GM19455 (cell line): ENCODE measurements at regions not wholly inside any gene's neighbourhood (a gene's known extent, or its start where the extent isn't known, plus 50 kb on each side); places are given as distances from the start of the nearest gene placed in this dataset.

Experiments
- ATAC-seq: cut with Tn5 transposase; IDR thresholded peaks from one replicate; pipeline ENCODE4 v1.9.1; 2021; ENCODE audit not compliant: unreplicated experiment

GRCh38 chr3:194768586-194768985, 82.9 kb downstream of the FAM43A start:
- ATAC-seq = no peak

GRCh38 chr3:194769020-194769643, 83.4 kb downstream of the FAM43A start:
- ATAC-seq = peak; percentile 96

DNA sequence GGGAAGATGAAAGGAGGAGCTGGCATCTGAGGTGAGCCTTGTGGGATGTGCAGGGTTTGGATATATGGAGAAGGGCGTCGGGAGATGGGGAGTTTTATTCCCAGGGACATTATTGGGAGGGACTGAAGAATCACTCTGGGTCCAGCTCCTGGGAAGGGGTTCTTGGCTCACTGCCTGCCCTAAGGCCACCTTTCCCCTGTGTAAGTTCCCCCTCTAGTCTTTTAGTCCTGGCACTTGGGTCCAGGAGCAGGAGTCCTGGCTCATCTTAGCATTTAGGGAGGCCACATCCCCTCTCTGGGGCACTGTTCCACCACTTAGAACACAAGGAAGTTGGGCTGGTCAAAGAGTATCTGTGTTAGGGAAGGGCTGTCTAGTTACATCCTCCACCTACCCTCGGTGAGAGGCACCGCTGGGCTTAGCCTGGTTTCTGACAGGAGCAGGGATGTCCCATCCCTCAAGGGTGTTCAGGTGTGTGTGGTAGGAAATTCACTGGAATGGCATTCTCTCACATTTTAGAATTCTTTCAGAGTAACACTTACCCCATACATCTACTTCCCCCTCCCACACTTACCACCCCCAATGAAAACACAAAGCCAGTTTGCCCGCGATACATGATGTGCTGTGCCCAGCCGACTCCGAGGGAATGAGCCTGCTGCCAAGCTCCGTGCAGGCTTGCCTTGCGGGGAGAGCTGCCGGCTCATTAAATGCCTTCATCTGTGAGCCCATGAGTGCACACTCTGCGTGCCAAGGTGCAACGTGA, 86.7 kb downstream of the FAM43A start:
- no peak for ATAC-seq

DNA sequence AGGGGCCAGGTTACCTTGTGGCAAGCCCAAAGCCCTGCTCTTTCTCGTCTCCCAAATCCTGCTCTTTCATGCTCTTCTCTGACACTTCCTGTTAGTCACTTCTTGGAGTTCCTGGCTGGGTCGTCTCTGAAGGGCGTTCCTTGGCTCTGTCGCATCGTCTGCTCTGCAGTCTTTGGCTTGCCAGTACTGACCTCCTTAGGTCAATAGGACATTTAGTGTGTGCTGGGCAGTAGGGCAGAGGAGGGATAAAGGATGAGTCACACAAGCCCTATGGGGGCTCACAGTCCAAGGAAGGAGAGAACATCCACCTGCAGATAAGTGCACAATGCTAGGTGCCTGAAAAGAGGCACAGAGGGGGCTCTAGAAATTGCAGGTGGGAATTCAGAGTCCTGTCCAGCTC, 87.5 kb downstream of the FAM43A start:
- ATAC-seq = no peak

DNA sequence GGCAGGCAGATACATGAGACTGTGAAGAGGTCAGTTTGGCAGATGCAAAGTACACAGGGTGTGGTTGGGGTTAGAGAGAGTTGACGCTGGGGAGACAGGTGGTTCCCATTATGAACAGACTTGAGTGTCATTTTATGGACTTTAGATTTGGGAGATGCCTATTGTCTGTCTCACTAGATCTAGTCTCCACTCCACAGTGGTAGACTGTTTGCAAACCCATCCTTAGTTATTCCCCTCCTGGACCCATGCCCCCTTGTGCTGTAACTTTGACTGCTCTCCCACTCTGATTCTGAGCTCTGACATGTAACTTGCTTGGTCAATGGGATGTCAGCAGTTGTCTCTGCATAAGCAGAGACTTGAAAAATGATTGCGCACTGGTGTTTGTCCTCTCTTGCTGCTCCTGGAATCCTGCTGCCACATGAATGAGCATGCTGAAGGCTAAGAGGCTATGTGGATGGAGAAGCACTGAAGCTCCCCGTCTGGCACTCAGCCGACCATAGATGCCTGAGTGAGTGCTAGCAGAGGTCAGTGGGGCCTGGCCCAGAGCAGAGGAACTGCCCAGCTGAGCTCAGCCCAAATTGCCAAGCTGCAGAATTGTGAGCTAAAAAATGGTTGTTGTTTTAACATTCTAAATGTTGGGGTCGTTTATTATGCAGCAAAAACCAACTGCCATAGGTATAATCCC, 88.2 kb downstream of the FAM43A start:
- ATAC-seq = no peak

DNA sequence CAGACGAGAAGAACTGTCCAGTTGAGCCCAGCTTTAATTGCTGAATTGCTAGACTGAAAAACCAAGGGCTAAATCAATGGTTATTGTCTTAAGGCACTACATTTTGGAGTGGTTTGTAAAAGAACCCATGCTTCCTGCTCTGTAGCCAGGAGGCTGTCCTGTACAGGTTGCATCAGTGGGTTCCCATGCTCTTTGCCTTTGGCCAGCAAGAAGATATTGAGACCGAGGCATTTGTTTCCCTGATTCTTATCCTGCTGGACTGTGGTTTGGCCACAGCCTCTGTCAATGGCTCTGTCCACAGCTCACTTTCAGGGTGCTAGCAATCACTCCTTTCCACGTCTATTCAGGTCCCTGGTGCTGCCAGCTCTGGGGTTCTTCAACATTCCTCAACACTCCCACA, 89.6 kb downstream of the FAM43A start:
- no peak for ATAC-seq

- no peak for ATAC-seq
These were observed 90.0 kb downstream of the FAM43A start for GRCh38 chr3:194775731-194776130.

DNA sequence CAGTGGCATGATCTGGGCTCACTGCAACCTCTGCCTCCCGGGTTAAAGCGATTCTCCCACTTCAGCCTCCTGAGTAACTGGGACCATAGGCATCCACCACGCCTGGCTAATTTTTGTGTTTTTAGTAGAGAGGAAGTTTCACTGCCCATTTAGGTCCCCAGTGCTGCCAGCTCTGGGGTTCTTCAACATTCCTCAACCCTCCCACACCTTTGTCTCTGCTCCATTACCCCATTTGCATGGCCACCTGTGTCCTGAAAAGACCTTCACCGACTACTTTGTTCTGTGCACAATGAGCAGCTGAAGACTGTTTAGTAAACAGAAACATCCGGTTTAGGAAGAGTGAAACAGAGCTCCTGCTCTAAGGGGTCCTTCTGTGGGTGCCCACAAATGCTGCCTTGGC, 92.0 kb downstream of the FAM43A start:
- no peak for ATAC-seq

- ATAC-seq = no peak
These were observed 94.1 kb downstream of the FAM43A start for GRCh38 chr3:194779729-194780224.

DNA sequence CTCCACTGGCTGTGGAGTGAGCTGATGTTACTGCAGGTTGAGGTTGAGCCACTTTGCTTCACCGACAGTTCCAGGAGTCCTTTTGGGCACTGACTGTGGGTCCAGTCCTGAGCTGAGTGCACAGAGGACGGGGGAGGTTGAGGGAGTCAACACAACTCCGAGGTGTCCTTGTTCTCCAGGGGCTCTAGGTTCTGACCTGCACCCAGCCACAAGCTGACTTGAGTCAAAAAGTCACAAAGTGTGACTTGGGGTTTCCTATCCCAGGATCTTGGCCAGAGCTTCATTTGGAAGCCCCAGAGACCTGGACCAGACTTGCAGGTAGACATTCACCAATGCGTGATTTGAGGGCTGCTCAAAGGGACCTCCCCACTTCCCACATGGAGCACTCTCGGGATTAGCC, 95.0 kb downstream of the FAM43A start:
- no peak for ATAC-seq

GRCh38 chr3:194781617-194782016, 95.9 kb downstream of the FAM43A start:
- no peak for ATAC-seq

DNA sequence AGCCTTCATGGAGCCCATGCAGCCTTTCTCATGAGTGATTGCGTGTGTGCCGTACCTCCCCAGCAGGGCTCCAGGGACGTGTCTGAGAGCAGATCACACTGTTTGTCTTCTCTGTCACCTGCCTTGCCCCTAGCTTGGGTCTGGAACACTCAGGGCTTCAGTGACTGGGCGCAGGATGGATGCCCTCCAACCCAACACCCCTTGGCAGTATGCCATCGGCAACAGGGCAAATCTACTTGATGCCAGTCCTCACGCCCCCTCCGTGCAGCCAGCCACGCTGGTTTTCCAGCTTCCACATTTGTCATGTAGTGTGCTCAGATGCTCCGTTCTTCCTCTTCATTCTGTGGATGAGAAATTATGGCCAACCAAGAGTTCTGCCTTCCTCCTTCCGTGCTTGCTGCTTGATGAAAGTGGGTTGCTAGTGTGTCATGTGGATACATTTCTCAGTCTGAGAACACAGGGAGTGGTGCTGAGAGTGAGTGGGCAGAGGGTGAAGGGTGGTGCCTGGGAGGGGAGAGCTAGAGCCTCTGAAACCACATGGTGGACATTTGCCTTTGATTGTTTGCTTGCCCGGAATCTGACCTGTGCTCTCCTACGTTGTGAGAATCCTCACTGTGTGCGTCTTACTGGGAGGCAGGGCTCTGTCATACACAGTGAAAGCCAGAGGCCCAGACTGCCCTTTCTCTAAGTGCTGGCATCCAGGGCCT, 97.2 kb downstream of the FAM43A start:
- no peak for ATAC-seq

DNA sequence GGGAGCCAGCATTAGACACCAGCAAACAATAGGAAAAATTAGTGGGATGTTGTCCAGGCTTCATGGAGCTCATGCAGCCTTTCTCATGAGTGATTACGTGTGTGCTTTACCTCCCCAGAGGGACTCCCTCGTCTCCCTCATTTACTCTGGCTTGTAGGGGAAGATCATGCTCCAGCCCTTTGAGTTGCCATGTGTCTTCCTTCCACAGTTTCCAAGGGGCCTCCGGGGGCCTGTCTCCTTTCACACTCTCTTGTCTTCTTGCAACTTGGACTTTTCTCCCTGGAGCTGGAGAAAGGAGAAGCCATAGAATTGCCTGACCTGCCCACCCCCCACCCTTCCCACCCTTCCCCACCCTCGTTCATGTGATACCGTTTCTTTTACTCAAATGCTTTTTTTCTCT, 98.7 kb downstream of the FAM43A start:
- ATAC-seq = no peak

- ATAC-seq = no peak
These were observed 99.6 kb downstream of the FAM43A start for GRCh38 chr3:194785315-194785714.

DNA sequence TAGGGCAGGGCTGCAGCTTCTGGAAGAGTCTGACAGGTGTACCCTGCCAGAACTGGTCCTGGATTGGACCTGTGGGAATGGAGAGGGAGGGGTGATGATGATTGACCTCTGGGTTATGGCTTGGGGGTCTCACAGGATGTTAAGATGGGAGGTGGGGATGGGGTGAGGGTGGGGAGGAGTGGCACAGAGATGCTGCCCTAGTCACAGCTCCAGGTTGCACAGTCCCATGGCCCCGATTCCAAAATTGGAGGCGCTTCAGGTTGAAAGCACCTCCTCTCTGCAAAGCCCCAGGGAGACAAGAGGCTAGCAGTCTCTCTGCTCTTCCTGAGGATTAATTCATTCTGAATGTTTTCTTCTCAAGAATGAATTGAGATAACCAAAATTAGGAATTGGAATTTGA, 101.4 kb downstream of the FAM43A start:
- no peak for ATAC-seq

- no peak for ATAC-seq
These were observed 102.0 kb downstream of the FAM43A start for GRCh38 chr3:194787650-194788049.

DNA sequence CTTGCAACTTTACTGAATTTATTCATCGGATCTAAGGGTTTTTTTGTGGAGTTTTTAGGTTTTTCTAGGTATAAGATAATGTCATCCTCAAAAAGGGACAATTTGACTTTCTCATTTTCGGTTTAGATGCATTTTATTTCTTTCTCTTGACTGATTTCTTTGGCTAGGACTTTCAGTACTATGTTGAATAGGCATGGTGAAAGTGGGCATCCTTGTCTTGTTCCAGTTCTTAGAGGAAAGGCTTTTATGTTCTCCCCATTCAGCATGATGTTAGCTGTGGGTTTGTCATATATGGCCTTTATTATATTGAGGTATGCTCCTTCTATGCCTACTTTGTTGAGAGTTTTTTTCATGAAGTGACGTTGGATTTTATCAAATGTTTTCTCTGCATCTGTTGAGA, 106.7 kb downstream of the FAM43A start:
- no peak for ATAC-seq

DNA sequence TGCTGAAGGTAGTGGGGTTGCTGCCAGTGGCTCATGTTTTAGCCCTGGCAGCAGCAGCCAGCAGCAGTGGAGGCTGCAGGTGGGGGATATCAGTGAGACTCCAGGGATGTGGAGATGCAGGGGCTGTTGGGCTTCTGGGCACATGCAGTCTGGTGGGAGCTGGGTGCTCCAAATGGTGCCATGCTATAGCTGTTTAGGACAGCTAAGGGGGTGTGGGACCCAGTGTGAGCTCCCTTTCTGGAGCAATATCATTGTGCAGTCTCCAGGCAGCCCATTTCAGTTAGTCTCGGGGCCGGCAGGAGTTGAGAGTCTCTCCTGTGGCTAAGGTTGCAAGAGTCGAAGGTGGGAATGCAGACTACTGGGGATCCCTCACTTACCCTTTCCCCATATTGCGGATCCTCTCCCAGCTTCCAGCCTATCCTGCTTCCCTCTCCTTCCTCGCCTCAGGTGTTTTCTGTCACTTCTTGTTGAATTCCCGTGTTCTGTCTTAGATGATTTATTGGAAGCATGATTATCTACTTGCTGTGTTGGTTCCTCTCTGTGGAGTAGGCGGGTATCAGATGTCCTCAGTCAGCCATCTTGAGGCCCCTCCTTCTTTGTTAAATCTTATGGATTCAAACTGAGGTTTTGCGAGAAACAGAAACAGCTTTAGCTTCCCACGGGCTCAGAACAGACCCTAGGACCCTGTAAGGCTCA, 112.0 kb downstream of the FAM43A start:
- no peak for ATAC-seq

- ATAC-seq = no peak
These were observed 112.8 kb downstream of the FAM43A start for GRCh38 chr3:194798486-194798885.

- ATAC-seq = no peak
These were observed 114.3 kb downstream of the FAM43A start for GRCh38 chr3:194800002-194800401.
